Mesenchymal stem cell (in vitro differentiated cells and primary cell): ENCODE measurements at regions not wholly inside any gene's neighbourhood (a gene's known extent, or its start where the extent isn't known, plus 50 kb on each side); places are given as distances from the start of the nearest gene placed in this dataset.

ENCODE experiments used
- DNase-seq: peaks from one replicate; pipeline ENCODE4 v3.0.0-alpha.2; 2013
- H2AFZ ChIP-seq: one replicate; pipeline ENCODE4 v1.6.1; 2013; ENCODE audit warnings: low read depth, mild to moderate bottlenecking, control low read depth, inconsistent platforms, low read length, moderate library complexity
- H2AK5ac ChIP-seq: 2 replicates; pipeline ENCODE4 v1.6.1; 2013; ENCODE audit warnings: low read length, moderate library complexity, mild to moderate bottlenecking, inconsistent platforms; ENCODE audit not compliant: severe bottlenecking
- H2BK120ac ChIP-seq: one replicate; pipeline ENCODE4 v1.6.1; 2013; ENCODE audit warnings: low read depth, mild to moderate bottlenecking, inconsistent platforms, low read length, moderate library complexity
- H2BK12ac ChIP-seq, 2 experiments: one replicate each; pipeline ENCODE4 v1.6.1; 2013; ENCODE audit warnings: inconsistent platforms in 2 of 2, low read length in 2 of 2, mild to moderate bottlenecking in 2 of 2, moderate library complexity in 2 of 2, control low read depth in 1 of 2
- H2BK15ac ChIP-seq: one replicate; pipeline ENCODE4 v1.6.1; 2013; ENCODE audit warnings: mild to moderate bottlenecking, low read depth, inconsistent platforms; ENCODE audit not compliant: poor library complexity, severe bottlenecking
- H2BK5ac ChIP-seq: 2 replicates; pipeline ENCODE4 v1.6.1; 2013; ENCODE audit warnings: low read depth, mild to moderate bottlenecking, low read length, control low read depth, inconsistent platforms; ENCODE audit not compliant: poor library complexity, severe bottlenecking
- H3K14ac ChIP-seq, 2 experiments: one replicate each; pipeline ENCODE4 v1.6.1; 2013; ENCODE audit warnings: inconsistent platforms in 2 of 2, low read length in 2 of 2, control low read depth in 1 of 2, mild to moderate bottlenecking in 1 of 2, moderate library complexity in 1 of 2
- H3K18ac ChIP-seq, 2 experiments: one replicate each; pipeline ENCODE4 v1.6.1; 2013; ENCODE audit warnings: inconsistent platforms in 2 of 2, low read length in 2 of 2, control low read depth in 1 of 2, low read depth in 1 of 2, mild to moderate bottlenecking in 1 of 2
- H3K23ac ChIP-seq, 2 experiments: one replicate each; pipeline ENCODE4 v1.6.1; 2013; ENCODE audit warnings: inconsistent platforms in 2 of 2, low read length in 2 of 2, mild to moderate bottlenecking in 2 of 2, moderate library complexity in 2 of 2, control low read depth in 1 of 2
- H3K27ac ChIP-seq: 2 replicates; pipeline ENCODE4 v1.5.1; 2013; ENCODE audit warnings: mild to moderate bottlenecking, moderate library complexity, low read length, control low read depth, inconsistent platforms; ENCODE audit not compliant: poor library complexity, severe bottlenecking
- H3K27me3 ChIP-seq, 2 experiments: 2 replicates each; pipeline versions ENCODE4 v1.6.1 to v1.7.0; 2013; ENCODE audit warnings: low read length in 2 of 2, mild to moderate bottlenecking in 2 of 2, moderate library complexity in 2 of 2, control low read depth in 1 of 2, inconsistent platforms in 1 of 2; ENCODE audit not compliant: control insufficient read depth in 1 of 2, insufficient read depth in 1 of 2
- H3K36me3 ChIP-seq, 2 experiments: 2 replicates each; pipeline versions ENCODE4 v1.6.1 to v1.7.0; 2013; ENCODE audit warnings: low read length in 2 of 2, control low read depth in 1 of 2, inconsistent platforms in 1 of 2, low read depth in 1 of 2, mild to moderate bottlenecking in 1 of 2; ENCODE audit not compliant: insufficient read depth in 2 of 2, control insufficient read depth in 1 of 2
- H3K4ac ChIP-seq, 2 experiments: one replicate each; pipeline ENCODE4 v1.6.1; 2013; ENCODE audit warnings: inconsistent platforms in 2 of 2, low read length in 2 of 2, mild to moderate bottlenecking in 2 of 2, moderate library complexity in 2 of 2, control low read depth in 1 of 2, low read depth in 1 of 2
- H3K4me1 ChIP-seq: 2 replicates; pipeline ENCODE4 v1.6.1; 2013; ENCODE audit warnings: low read depth, low read length, control low read depth; ENCODE audit not compliant: control insufficient read depth, insufficient read depth
- H3K4me2 ChIP-seq: 2 replicates; pipeline ENCODE4 v1.6.1; 2013; ENCODE audit warnings: low read length, mild to moderate bottlenecking, inconsistent platforms; ENCODE audit not compliant: poor library complexity, severe bottlenecking
- H3K4me3 ChIP-seq, 2 experiments: 2 replicates each; pipeline versions ENCODE4 v1.5.1 to v1.7.0; 2013; ENCODE audit warnings: low read length in 2 of 2, mild to moderate bottlenecking in 2 of 2, control low read depth in 1 of 2, low read depth in 1 of 2; ENCODE audit not compliant: insufficient read depth in 1 of 2
- H3K79me1 ChIP-seq: replicated peaks from 2 replicates; pipeline ENCODE4 v1.6.1; 2013; ENCODE audit warnings: mild to moderate bottlenecking, control low read depth, low read length, inconsistent platforms; ENCODE audit not compliant: poor library complexity, severe bottlenecking
- H3K9ac ChIP-seq: 2 replicates; pipeline ENCODE4 v1.7.0; 2013; ENCODE audit warnings: mild to moderate bottlenecking, low read length, moderate library complexity
- H3K9me3 ChIP-seq: 2 replicates; pipeline ENCODE4 v1.7.0; 2013; ENCODE audit warnings: mild to moderate bottlenecking, low read length; ENCODE audit not compliant: control insufficient read depth
- H4K8ac ChIP-seq: one replicate; pipeline ENCODE4 v1.6.1; 2013; ENCODE audit warnings: inconsistent platforms, mild to moderate bottlenecking, low read length, moderate library complexity
- H4K91ac ChIP-seq: one replicate; pipeline ENCODE4 v1.6.1; 2013; ENCODE audit warnings: mild to moderate bottlenecking, low read length, inconsistent platforms
- WGBS: methylation state at CpG from one replicate; pipeline ENCODE4 v1.1.7; 2013; ENCODE audit warnings: mixed read lengths; 5-methylcytosine and 5-hydroxymethylcytosine counted together

DNA sequence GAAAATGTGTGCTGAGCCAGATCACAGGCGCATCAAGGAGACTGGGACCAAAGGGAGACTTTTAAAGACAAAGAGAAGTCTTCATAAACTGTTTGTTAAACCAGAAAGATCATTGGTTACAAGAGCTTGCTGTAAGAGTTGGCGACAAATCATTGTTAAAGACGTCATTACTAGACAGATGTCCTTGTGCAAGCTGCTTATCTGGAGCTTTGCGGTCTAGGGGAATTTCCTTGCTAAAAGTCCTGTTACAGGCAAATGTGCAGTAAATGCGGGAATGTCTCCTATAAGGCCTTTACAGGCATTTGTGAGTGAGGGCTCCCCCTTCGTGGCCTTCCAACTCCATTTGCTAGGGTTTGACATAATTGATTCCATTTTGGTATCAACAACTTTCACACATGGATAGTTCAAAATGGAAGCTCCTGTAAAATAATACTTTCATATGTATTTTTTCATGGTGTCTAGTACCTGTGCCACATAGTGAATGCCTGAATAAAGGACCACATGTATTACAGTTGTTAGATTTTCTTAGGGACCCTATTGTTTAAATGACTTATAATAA lies 362.4 kb downstream of the UTRN start:
- no peak overlapping the region for H3K27ac ChIP-seq
- no peak overlapping the region for H2AFZ ChIP-seq
- no peak overlapping the region for H3K4me2 ChIP-seq
- peaks cover 15% of the 10 kb centered on the region for H3K79me1 ChIP-seq
- H3K4ac ChIP-seq = no peak overlapping the region
- no peak overlapping the region for H4K91ac ChIP-seq
- H2BK15ac ChIP-seq = no peak overlapping the region
- H3K27me3 ChIP-seq = no peaks in the 10 kb centered on the region
- H3K23ac ChIP-seq = no peak overlapping the region
- H3K14ac ChIP-seq = no peak overlapping the region
- no peak overlapping the region for H2BK120ac ChIP-seq
- H2BK12ac ChIP-seq = no peak overlapping the region
- H3K4me3 ChIP-seq = no peak overlapping the region
- H3K18ac ChIP-seq = no peak overlapping the region
- peaks cover 1% of the 10 kb centered on the region for H3K4me1 ChIP-seq
- no peak overlapping the region for H2BK5ac ChIP-seq
- no peak overlapping the region for H4K8ac ChIP-seq
- 95% methylated on average over 6 of the region's 6 CpGs for WGBS
- DNase-seq = peak; percentile 26
- H3K36me3 ChIP-seq = no peaks in the 10 kb centered on the region
- H2AK5ac ChIP-seq = no peak overlapping the region
- H3K9me3 ChIP-seq = no peaks in the 10 kb centered on the region
- H3K9ac ChIP-seq = no peak overlapping the region

DNA sequence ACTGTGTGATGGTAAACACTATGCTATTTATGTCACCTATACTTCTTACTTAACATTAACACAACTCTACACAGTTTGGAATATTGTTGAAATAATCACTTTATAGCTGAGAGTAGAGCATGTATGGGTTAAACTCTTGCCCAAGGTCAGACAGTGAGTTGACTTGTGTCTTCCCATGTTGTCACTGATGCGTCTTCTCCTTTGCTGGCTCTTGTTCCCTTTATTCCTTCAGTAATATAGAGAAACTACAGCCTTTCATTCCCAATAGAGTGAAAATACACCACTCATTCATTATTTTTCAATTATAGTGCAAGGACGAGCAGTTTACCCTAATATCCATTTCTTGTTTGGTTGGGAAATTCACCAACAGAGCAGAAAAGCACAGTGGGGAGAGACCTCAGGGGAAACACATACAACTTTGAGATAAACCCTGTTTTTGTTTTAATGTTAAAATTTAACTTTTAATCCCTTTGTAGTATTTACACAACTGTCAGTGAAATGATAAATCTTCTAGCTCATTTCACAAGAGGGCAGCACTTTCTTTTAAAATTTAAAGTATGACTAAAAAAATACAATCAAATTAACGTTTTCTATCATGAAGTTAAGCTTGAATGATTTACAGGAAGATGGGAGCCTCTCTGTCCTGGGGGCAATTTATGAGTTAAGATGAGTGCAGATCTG lies 363.0 kb downstream of the UTRN start:
- H2BK15ac ChIP-seq = no peak overlapping the region
- no peak overlapping the region for H3K4me3 ChIP-seq
- no peak overlapping the region for H3K4ac ChIP-seq
- H3K4me2 ChIP-seq = no peak overlapping the region
- no peaks in the 10 kb centered on the region for H3K36me3 ChIP-seq
- peaks cover 18% of the 10 kb centered on the region for H3K79me1 ChIP-seq
- no peak overlapping the region for H2AFZ ChIP-seq
- H3K23ac ChIP-seq = no peak overlapping the region
- no peak overlapping the region for H3K18ac ChIP-seq
- no peaks in the 10 kb centered on the region for H3K9me3 ChIP-seq
- no peak overlapping the region for H2BK120ac ChIP-seq
- H3K27ac ChIP-seq = no peak overlapping the region
- H4K91ac ChIP-seq = no peak overlapping the region
- H4K8ac ChIP-seq = no peak overlapping the region
- 90% methylated on average over 2 of the region's 3 CpGs for WGBS
- no peaks in the 10 kb centered on the region for H3K27me3 ChIP-seq
- no peak for DNase-seq
- H2BK12ac ChIP-seq = no peak overlapping the region
- H2AK5ac ChIP-seq = no peak overlapping the region
- no peak overlapping the region for H2BK5ac ChIP-seq
- no peak overlapping the region for H3K9ac ChIP-seq
- H3K14ac ChIP-seq = no peak overlapping the region
- H3K4me1 ChIP-seq = peaks cover 1% of the 10 kb centered on the region

DNA sequence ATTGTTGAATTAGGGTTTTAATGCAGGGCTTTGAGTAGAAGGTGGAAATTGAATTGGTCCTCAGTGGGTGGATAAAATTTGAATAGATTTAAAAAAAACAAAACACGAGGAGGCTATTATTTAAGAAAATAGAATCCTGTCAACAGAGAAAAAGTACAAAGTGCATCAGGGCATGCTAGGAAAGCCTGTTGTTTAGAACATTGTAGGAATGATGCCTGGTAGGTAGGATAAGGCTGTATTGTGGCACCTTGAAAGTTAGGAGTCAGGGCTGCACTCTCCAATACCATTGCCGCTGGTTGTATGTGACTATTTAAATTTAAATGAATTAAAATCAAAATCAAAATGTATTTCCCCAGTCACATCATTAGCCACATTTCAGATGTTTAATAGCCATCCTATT lies 363.9 kb downstream of the UTRN start:
- 100% methylated on average over 1 of the region's 2 CpGs for WGBS
- no peak overlapping the region for H2AK5ac ChIP-seq
- H4K8ac ChIP-seq = no peak overlapping the region
- no peak for DNase-seq
- H3K23ac ChIP-seq = no peak overlapping the region
- no peak overlapping the region for H2BK15ac ChIP-seq
- H4K91ac ChIP-seq = no peak overlapping the region
- no peak overlapping the region for H2BK120ac ChIP-seq
- H3K18ac ChIP-seq = no peak overlapping the region
- H2AFZ ChIP-seq = no peak overlapping the region
- H3K9ac ChIP-seq = no peak overlapping the region
- no peak overlapping the region for H3K4me3 ChIP-seq
- H3K14ac ChIP-seq = no peak overlapping the region
- H3K27ac ChIP-seq = no peak overlapping the region
- no peak overlapping the region for H2BK5ac ChIP-seq
- no peaks in the 10 kb centered on the region for H3K9me3 ChIP-seq
- no peaks in the 10 kb centered on the region for H3K27me3 ChIP-seq
- H3K4ac ChIP-seq = no peak overlapping the region
- H3K36me3 ChIP-seq = no peaks in the 10 kb centered on the region
- peaks cover 1% of the 10 kb centered on the region for H3K4me1 ChIP-seq
- peaks cover 17% of the 10 kb centered on the region for H3K79me1 ChIP-seq
- H2BK12ac ChIP-seq = no peak overlapping the region
- H3K4me2 ChIP-seq = no peak overlapping the region

DNA sequence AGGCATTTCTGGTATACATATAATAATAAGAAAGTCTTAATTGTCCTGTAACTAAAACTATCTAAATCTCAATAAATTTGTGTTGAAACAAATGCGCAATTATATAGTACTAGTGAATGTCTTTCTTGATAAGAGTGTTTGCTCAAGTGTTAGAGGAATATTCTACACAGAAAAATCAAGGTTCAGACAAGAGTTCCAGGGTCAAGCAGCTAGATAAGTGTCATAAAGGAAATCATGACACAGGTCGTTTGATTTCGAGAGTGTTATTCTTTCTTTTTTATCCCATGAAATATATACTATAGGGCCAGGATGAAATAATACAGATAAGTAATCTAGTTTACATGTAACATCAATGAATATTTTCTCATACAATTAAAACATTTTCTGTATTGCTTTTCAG lies 366.1 kb downstream of the UTRN start:
- H3K4ac ChIP-seq = no peak overlapping the region
- H3K79me1 ChIP-seq = peaks cover 14% of the 10 kb centered on the region
- no peak overlapping the region for H2BK12ac ChIP-seq
- no peaks in the 10 kb centered on the region for H3K9me3 ChIP-seq
- H2AFZ ChIP-seq = no peak overlapping the region
- no peak overlapping the region for H4K8ac ChIP-seq
- H3K4me3 ChIP-seq = no peak overlapping the region
- no peak overlapping the region for H3K14ac ChIP-seq
- H3K27ac ChIP-seq = no peak overlapping the region
- H2BK120ac ChIP-seq = no peak overlapping the region
- H2BK15ac ChIP-seq = no peak overlapping the region
- no peak overlapping the region for H3K4me2 ChIP-seq
- no peak overlapping the region for H2AK5ac ChIP-seq
- 100% methylated on average over 1 of the region's 3 CpGs for WGBS
- H2BK5ac ChIP-seq = no peak overlapping the region
- peaks cover 2% of the 10 kb centered on the region for H3K4me1 ChIP-seq
- H3K23ac ChIP-seq = no peak overlapping the region
- H4K91ac ChIP-seq = no peak overlapping the region
- no peak overlapping the region for H3K9ac ChIP-seq
- no peak overlapping the region for H3K18ac ChIP-seq
- DNase-seq = no peak
- no peaks in the 10 kb centered on the region for H3K27me3 ChIP-seq
- no peaks in the 10 kb centered on the region for H3K36me3 ChIP-seq
